Astrocyte (in vitro differentiated cells and primary cell): ENCODE measurements at regions not wholly inside any gene's neighbourhood (a gene's known extent, or its start where the extent isn't known, plus 50 kb on each side); places are given as distances from the start of the nearest gene placed in this dataset.

Experiments used
- DNase-seq: peaks from one replicate; pipeline ENCODE4 v3.0.0-alpha.2; 2010; ENCODE audit warnings: low read depth
- FAIRE-seq: peaks from 2 replicates; lab custom pipeline; 2011; peaks lifted over from hg19 to GRCh38; lab: Jason Lieb, UNC
- H2AFZ ChIP-seq: 2 replicates; pipeline ENCODE4 v1.6.0; 2012; ENCODE audit warnings: low read depth, low read length, inconsistent platforms
- H3K27ac ChIP-seq: 2 replicates; pipeline ENCODE4 v1.5.1; 2011; ENCODE audit warnings: low read depth, low read length, inconsistent platforms
- H3K27me3 ChIP-seq: 2 replicates; pipeline ENCODE4 v1.6.0; 2011; ENCODE audit warnings: low read length, inconsistent platforms; ENCODE audit not compliant: insufficient read depth
- H3K36me3 ChIP-seq: 2 replicates; pipeline ENCODE4 v1.5.1; 2011; ENCODE audit warnings: low read length, inconsistent platforms; ENCODE audit not compliant: insufficient read depth
- H3K4me1 ChIP-seq: 2 replicates; pipeline ENCODE4 v1.5.1; 2011; ENCODE audit warnings: low read length, inconsistent platforms; ENCODE audit not compliant: insufficient read depth
- H3K4me2 ChIP-seq: 2 replicates; pipeline ENCODE4 v1.6.0; 2012; ENCODE audit warnings: low read length, inconsistent platforms
- H3K4me3 ChIP-seq: 2 replicates; pipeline ENCODE4 v1.5.1; 2011; ENCODE audit warnings: low read depth, mild to moderate bottlenecking, low read length, inconsistent platforms; ENCODE audit not compliant: insufficient read depth
- H3K79me2 ChIP-seq: 2 replicates; pipeline ENCODE4 v1.6.0; 2012; ENCODE audit warnings: mild to moderate bottlenecking, low read length, inconsistent platforms; ENCODE audit not compliant: insufficient read depth
- H3K9ac ChIP-seq: 2 replicates; pipeline ENCODE4 v1.6.0; 2012; ENCODE audit warnings: mild to moderate bottlenecking, low read length, inconsistent platforms
- H3K9me3 ChIP-seq: 2 replicates; pipeline ENCODE4 v1.5.1; 2012; ENCODE audit warnings: low read depth, mild to moderate bottlenecking, low read length, inconsistent platforms; ENCODE audit not compliant: insufficient read depth
- H4K20me1 ChIP-seq: 2 replicates; pipeline ENCODE4 v1.6.0; 2012; ENCODE audit warnings: low read length, inconsistent platforms; ENCODE audit not compliant: insufficient read depth
- H3K27ac Mint-ChIP-seq: one replicate; pipeline ENCODE4 v1.8.0; 2021; ENCODE audit warnings: mild to moderate bottlenecking, mixed read lengths; ENCODE audit not compliant: unreplicated experiment
- H3K27me3 Mint-ChIP-seq: one replicate; pipeline ENCODE4 v1.8.0; 2021; ENCODE audit warnings: low read depth, mixed read lengths; ENCODE audit not compliant: unreplicated experiment
- H3K36me3 Mint-ChIP-seq: one replicate; pipeline ENCODE4 v1.8.0; 2021; ENCODE audit warnings: low read depth, mixed read lengths; ENCODE audit not compliant: unreplicated experiment
- H3K4me1 Mint-ChIP-seq: one replicate; pipeline ENCODE4 v1.8.0; 2021; ENCODE audit warnings: low read depth, mixed read lengths; ENCODE audit not compliant: unreplicated experiment
- H3K4me3 Mint-ChIP-seq: one replicate; pipeline ENCODE4 v1.8.0; 2021; ENCODE audit warnings: mild to moderate bottlenecking, moderate library complexity, mixed read lengths; ENCODE audit not compliant: unreplicated experiment
- H3K9me3 Mint-ChIP-seq: one replicate; pipeline ENCODE4 v1.8.0; 2021; ENCODE audit warnings: mild to moderate bottlenecking, mixed read lengths; ENCODE audit not compliant: unreplicated experiment
- EZH2 ChIP-seq: IDR thresholded peaks from 2 replicates; pipeline ENCODE4 v1.6.1; 2012; ENCODE audit warnings: mild to moderate bottlenecking, low read length, inconsistent platforms; ENCODE audit not compliant: insufficient read depth
- TF ChIP-seq, protein P1 (sequence below): IDR thresholded peaks from 2 replicates; pipeline ENCODE4 v1.5.1; 2011; ENCODE audit warnings: low read depth, mild to moderate bottlenecking, inconsistent platforms, low read length, moderate library complexity; ENCODE audit not compliant: insufficient read depth

DNA sequence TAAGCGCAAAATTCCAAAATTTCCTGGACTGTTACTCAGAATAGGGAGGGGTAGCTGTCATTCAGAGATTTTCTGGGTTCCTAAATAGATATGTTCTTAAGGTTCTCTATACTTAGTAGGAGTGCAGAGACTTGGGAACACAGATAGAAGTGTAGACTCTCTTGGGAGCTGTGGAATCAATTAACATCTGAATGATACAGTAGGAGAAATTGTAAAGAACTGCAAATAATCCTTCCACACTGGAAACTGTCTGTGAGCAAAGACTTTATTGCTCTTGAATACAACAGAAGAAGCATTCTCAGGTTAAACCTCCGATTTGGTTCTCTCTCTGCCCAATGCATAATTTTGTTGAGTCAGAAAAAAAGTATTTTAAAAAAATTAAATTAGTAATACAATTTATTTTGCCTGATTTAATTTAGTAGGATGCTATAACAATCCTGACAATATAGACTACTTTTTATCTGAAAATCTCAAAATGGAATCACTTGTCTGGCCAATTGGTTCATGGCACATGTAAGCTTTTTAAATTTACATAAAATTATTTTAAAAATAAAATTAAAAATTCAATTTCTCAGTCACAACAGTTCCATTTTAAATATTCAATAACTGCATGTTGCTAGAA, 1754.3 kb downstream of the PLA2G4A start:
- Histone ChIP-seq H4K20me1 (no peaks in the 10 kb centered on the region), H3K27me3 (no peaks in the 10 kb centered on the region), H2AFZ (no peak overlapping the region), H3K9me3 (no peaks in the 10 kb centered on the region), H3K9ac (no peak overlapping the region), H3K79me2 (no peaks in the 10 kb centered on the region), H3K4me2 (no peak overlapping the region), H3K4me1 (no peaks in the 10 kb centered on the region), H3K27ac (no peak overlapping the region), H3K36me3 (no peaks in the 10 kb centered on the region), H3K4me3 (no peak overlapping the region)
- no peak overlapping the region for H3K4me3 Mint-ChIP-seq
- no peaks in the 10 kb centered on the region for H3K9me3 Mint-ChIP-seq
- H3K4me1 Mint-ChIP-seq: no peaks in the 10 kb centered on the region
- no peaks in the 10 kb centered on the region for H3K27me3 Mint-ChIP-seq
- no peak overlapping the region for H3K27ac Mint-ChIP-seq
- H3K36me3 Mint-ChIP-seq: no peaks in the 10 kb centered on the region
- DNase-seq: no peak
- TF ChIP-seq, protein P1, sequence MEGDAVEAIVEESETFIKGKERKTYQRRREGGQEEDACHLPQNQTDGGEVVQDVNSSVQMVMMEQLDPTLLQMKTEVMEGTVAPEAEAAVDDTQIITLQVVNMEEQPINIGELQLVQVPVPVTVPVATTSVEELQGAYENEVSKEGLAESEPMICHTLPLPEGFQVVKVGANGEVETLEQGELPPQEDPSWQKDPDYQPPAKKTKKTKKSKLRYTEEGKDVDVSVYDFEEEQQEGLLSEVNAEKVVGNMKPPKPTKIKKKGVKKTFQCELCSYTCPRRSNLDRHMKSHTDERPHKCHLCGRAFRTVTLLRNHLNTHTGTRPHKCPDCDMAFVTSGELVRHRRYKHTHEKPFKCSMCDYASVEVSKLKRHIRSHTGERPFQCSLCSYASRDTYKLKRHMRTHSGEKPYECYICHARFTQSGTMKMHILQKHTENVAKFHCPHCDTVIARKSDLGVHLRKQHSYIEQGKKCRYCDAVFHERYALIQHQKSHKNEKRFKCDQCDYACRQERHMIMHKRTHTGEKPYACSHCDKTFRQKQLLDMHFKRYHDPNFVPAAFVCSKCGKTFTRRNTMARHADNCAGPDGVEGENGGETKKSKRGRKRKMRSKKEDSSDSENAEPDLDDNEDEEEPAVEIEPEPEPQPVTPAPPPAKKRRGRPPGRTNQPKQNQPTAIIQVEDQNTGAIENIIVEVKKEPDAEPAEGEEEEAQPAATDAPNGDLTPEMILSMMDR: no peak
- no peak for TF ChIP-seq EZH2
- FAIRE-seq: no peak

DNA sequence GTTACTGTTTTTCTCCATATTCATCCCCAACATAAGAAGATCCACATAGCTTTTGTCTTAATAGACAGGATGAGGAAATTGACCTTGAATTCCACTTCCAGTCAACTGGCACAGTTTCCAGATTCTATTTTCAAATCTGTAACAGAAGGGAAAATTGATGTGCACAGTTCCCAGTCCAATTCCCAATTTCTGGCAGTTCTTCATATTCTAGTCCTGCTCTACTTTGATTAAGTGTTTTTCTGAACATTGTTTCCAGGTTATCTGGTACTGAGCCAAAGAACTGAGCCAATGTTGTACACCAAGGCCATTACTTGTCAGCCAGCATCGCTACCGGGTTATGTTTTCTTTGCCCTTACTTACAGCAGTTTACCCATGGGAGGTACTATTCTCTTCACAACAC, 1755.4 kb downstream of the PLA2G4A start:
- FAIRE-seq (no peak), DNase-seq (peak; percentile 26)
- Histone ChIP-seq H3K79me2 (no peaks in the 10 kb centered on the region), H3K9me3 (no peaks in the 10 kb centered on the region), H3K4me3 (no peak overlapping the region), H3K27ac (no peak overlapping the region), H3K36me3 (no peaks in the 10 kb centered on the region), H3K27me3 (no peaks in the 10 kb centered on the region), H2AFZ (no peak overlapping the region), H3K4me1 (no peaks in the 10 kb centered on the region), H4K20me1 (no peaks in the 10 kb centered on the region), H3K4me2 (no peak overlapping the region), H3K9ac (no peak overlapping the region)
- no peak overlapping the region for H3K27ac Mint-ChIP-seq
- TF ChIP-seq EZH2: no peak
- TF ChIP-seq, protein P1: no peak
- no peak overlapping the region for H3K4me3 Mint-ChIP-seq
- no peaks in the 10 kb centered on the region for H3K4me1 Mint-ChIP-seq
- H3K36me3 Mint-ChIP-seq: no peaks in the 10 kb centered on the region
- no peaks in the 10 kb centered on the region for H3K27me3 Mint-ChIP-seq
- no peaks in the 10 kb centered on the region for H3K9me3 Mint-ChIP-seq

DNA sequence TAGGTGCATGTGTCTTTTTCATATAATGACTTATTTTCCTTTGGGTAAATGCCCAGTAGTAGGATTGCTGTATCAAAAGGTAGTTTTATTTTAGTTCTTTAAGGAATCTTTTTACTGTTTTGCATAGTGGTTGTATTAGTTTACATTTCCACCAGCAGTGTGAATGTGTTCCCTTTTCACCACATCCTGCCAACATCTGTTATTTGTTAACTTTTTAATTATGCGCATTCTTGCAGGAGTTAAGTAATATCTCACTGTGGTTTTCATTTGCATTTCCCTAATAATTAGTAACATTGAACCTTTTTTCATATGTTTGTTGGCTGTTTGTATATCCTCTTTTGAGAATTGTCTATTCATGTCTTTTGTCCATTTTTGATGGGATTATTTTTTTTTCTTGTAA, 1761.9 kb downstream of the PLA2G4A start:
- H3K9ac ChIP-seq: no peak overlapping the region
- H3K9me3 Mint-ChIP-seq: no peaks in the 10 kb centered on the region
- H3K27ac Mint-ChIP-seq: no peak overlapping the region
- no peak overlapping the region for H2AFZ ChIP-seq
- H3K27me3 Mint-ChIP-seq: no peaks in the 10 kb centered on the region
- no peaks in the 10 kb centered on the region for H3K4me1 ChIP-seq
- no peaks in the 10 kb centered on the region for H3K4me1 Mint-ChIP-seq
- FAIRE-seq (no peak), DNase-seq (peak; percentile 2)
- no peak overlapping the region for H3K4me2 ChIP-seq
- H3K4me3 Mint-ChIP-seq: no peak overlapping the region
- H3K4me3 ChIP-seq: no peak overlapping the region
- no peaks in the 10 kb centered on the region for H3K9me3 ChIP-seq
- H4K20me1 ChIP-seq: no peaks in the 10 kb centered on the region
- no peaks in the 10 kb centered on the region for H3K79me2 ChIP-seq
- H3K27me3 ChIP-seq: no peaks in the 10 kb centered on the region
- no peaks in the 10 kb centered on the region for H3K36me3 ChIP-seq
- no peak for TF ChIP-seq EZH2
- TF ChIP-seq, protein P1: no peak
- no peaks in the 10 kb centered on the region for H3K36me3 Mint-ChIP-seq
- no peak overlapping the region for H3K27ac ChIP-seq
